Endodermal cell (in vitro differentiated cells): ENCODE measurements at regions not wholly inside any gene's neighbourhood (a gene's known extent, or its start where the extent isn't known, plus 50 kb on each side); places are given as distances from the start of the nearest gene placed in this dataset.

Experiments used
- DNase-seq: peaks from one replicate; pipeline ENCODE4 v3.0.0-alpha.2; 2017
- H3K27ac ChIP-seq: 2 replicates; pipeline ENCODE4 v1.5.1; 2013; ENCODE audit warnings: mild to moderate bottlenecking, low read depth, low read length, moderate library complexity
- H3K27me3 ChIP-seq: 2 replicates; pipeline ENCODE4 v1.6.1; 2013; ENCODE audit warnings: mild to moderate bottlenecking, low read length, moderate library complexity; ENCODE audit not compliant: insufficient read depth, control insufficient read depth, poor library complexity, severe bottlenecking
- H3K36me3 ChIP-seq: 2 replicates; pipeline ENCODE4 v1.7.0; 2013; ENCODE audit warnings: mild to moderate bottlenecking, low read length, moderate library complexity; ENCODE audit not compliant: control insufficient read depth, insufficient read depth
- H3K4me1 ChIP-seq: one replicate; pipeline ENCODE4 v1.7.0; 2013; ENCODE audit warnings: low read length; ENCODE audit not compliant: control insufficient read depth, insufficient read depth
- H3K4me3 ChIP-seq: 2 replicates; pipeline ENCODE4 v1.5.1; 2013; ENCODE audit warnings: mild to moderate bottlenecking, low read length, moderate library complexity
- H3K9ac ChIP-seq: 2 replicates; pipeline ENCODE4 v1.6.1; 2013; ENCODE audit warnings: mild to moderate bottlenecking, low read length, moderate library complexity; ENCODE audit not compliant: poor library complexity, severe bottlenecking; ENCODE audit errors: extremely low read depth
- H3K9me3 ChIP-seq: 2 replicates; pipeline ENCODE4 v1.6.1; 2013; ENCODE audit warnings: mild to moderate bottlenecking, low read length, moderate library complexity; ENCODE audit not compliant: control insufficient read depth
- H3K27ac Mint-ChIP-seq: 2 replicates; pipeline ENCODE4 v1.8.0; 2020; ENCODE audit warnings: mixed read lengths
- H3K27me3 Mint-ChIP-seq: 2 replicates; pipeline ENCODE4 v1.8.0; 2021; ENCODE audit warnings: mild to moderate bottlenecking, mixed read lengths; ENCODE audit not compliant: insufficient read depth
- H3K36me3 Mint-ChIP-seq: 2 replicates; pipeline ENCODE4 v1.8.0; 2020; ENCODE audit warnings: low read depth, mixed read lengths
- H3K4me1 Mint-ChIP-seq: 2 replicates; pipeline ENCODE4 v1.8.0; 2020; ENCODE audit warnings: mixed read lengths
- H3K4me3 Mint-ChIP-seq: 2 replicates; pipeline ENCODE4 v1.8.0; 2020; ENCODE audit warnings: mild to moderate bottlenecking, moderate library complexity, mixed read lengths
- H3K9me3 Mint-ChIP-seq: 2 replicates; pipeline ENCODE4 v1.8.0; 2020; ENCODE audit warnings: mild to moderate bottlenecking, mixed read lengths
- WGBS, 2 experiments: methylation state at CpG; one replicate each; pipeline versions ENCODE4 v1.1.5 to v1.1.7; 2013; ENCODE audit warnings: missing lambda C conversion rate in 2 of 2, mixed read lengths in 1 of 2; ENCODE audit not compliant: insufficient coverage in 1 of 2, insufficient read length in 1 of 2; 5-methylcytosine and 5-hydroxymethylcytosine counted together
- TF ChIP-seq, protein P1 (sequence below): fragments of 200-600 bp; sonication (generic); conservative IDR thresholded peaks from 2 replicates; pipeline ENCODE4 v1.5.0; 2021; ENCODE audit warnings: antibody characterized with exemption, mild to moderate bottlenecking

DNA sequence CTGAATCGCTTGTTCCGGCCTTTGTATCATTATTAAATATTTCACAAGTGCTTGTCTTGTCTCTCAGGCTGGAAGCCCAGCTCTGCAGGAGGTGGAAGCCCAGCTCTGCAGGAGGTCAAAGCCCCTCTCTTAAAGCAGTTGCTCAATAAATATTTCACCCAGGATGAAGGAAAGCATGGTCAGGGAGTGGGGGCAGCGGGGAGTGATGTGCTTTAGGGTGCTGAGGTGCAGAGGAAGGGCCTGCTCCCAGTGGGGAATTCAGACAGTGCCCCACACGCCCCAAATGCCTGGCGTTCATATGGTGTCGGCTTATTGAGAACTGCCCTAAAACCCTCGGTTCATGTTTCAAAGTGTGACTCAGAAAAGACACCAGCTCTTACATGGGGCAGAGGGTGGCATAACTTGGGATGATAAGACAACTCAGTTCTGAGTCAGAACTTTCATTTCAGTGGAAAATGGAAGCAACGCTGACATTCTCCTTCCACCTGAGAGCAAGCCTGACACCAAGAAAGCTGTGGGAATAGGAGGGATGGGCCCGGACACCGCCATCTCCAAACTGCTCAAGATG is 114.3 kb upstream of the DAP start:
- Histone ChIP-seq H3K9me3 (no peaks in the 10 kb centered on the region), H3K27ac (no peak overlapping the region), H3K27me3 (peaks cover 16% of the 10 kb centered on the region), H3K36me3 (no peaks in the 10 kb centered on the region), H3K4me3 (no peak overlapping the region), H3K9ac (no peak overlapping the region), H3K4me1 (no peaks in the 10 kb centered on the region)
- TF ChIP-seq, protein P1, sequence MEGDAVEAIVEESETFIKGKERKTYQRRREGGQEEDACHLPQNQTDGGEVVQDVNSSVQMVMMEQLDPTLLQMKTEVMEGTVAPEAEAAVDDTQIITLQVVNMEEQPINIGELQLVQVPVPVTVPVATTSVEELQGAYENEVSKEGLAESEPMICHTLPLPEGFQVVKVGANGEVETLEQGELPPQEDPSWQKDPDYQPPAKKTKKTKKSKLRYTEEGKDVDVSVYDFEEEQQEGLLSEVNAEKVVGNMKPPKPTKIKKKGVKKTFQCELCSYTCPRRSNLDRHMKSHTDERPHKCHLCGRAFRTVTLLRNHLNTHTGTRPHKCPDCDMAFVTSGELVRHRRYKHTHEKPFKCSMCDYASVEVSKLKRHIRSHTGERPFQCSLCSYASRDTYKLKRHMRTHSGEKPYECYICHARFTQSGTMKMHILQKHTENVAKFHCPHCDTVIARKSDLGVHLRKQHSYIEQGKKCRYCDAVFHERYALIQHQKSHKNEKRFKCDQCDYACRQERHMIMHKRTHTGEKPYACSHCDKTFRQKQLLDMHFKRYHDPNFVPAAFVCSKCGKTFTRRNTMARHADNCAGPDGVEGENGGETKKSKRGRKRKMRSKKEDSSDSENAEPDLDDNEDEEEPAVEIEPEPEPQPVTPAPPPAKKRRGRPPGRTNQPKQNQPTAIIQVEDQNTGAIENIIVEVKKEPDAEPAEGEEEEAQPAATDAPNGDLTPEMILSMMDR, result no peak
- WGBS, 2 experiments, result 94 to 95% methylated on average over 9 to 10 of the region's 10 CpGs
- Mint-ChIP-seq H3K36me3 (no peaks in the 10 kb centered on the region), H3K27me3 (peaks cover 1% of the 10 kb centered on the region), H3K27ac (no peak overlapping the region), H3K9me3 (no peaks in the 10 kb centered on the region), H3K4me1 (peaks cover 27% of the 10 kb centered on the region), H3K4me3 (no peak overlapping the region)
- DNase-seq, result no peak

DNA sequence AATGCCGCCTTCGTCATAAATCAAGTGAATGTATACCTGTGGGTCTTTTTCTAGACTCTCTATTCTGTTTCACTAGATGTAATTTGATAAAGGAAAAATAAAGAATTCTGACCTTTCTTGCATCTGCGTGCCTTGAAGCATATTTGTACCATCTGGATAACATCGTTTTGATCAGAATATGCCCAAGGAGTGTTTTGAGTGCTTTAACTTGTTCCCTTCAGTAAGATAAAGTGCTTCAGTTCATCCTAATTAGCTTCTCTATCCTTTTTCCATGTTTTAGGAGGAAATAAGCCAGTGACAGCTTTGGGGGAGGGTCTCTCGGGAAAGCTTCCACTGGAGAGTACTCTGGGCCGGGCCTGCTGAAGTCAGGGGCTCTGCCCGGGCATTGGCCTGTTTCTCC is 113.5 kb upstream of the DAP start:
- Histone ChIP-seq H3K4me1 (no peaks in the 10 kb centered on the region), H3K9me3 (no peaks in the 10 kb centered on the region), H3K27ac (no peak overlapping the region), H3K36me3 (no peaks in the 10 kb centered on the region), H3K9ac (no peak overlapping the region), H3K4me3 (no peak overlapping the region), H3K27me3 (peaks cover 16% of the 10 kb centered on the region)
- no peak for DNase-seq
- H3K27me3 Mint-ChIP-seq, result peaks cover 1% of the 10 kb centered on the region
- WGBS, 2 experiments, result 90% methylated on average over 2 to 7 of the region's 7 CpGs
- no peaks in the 10 kb centered on the region for H3K9me3 Mint-ChIP-seq
- H3K36me3 Mint-ChIP-seq, result no peaks in the 10 kb centered on the region
- H3K4me3 Mint-ChIP-seq, result no peak overlapping the region
- H3K4me1 Mint-ChIP-seq, result peaks cover 29% of the 10 kb centered on the region
- TF ChIP-seq, protein P1, result no peak
- H3K27ac Mint-ChIP-seq, result no peak overlapping the region

DNA sequence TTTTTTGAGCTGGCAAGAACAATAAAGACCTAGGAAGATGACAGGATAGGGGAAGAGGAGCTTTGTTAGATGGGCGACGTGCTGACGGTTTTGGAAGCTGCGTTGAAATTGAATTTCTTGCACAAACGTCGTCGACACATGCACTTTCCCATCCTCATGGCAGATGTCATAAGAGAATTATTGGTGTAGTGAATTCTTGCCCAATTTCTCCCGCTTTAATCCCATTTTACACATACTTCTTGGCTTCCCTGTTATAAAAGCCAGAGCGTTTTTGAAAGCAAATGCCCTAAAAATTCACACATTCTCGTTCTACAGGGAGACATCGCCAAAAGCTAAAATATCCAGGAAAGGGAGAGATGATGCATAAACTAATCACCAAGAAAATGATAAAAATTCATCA is 109.8 kb upstream of the DAP start:
- Histone ChIP-seq H3K27ac (no peak overlapping the region), H3K27me3 (peaks cover 50% of the 10 kb centered on the region), H3K9me3 (no peaks in the 10 kb centered on the region), H3K4me3 (no peak overlapping the region), H3K4me1 (peaks cover 6% of the 10 kb centered on the region), H3K9ac (no peak overlapping the region), H3K36me3 (no peaks in the 10 kb centered on the region)
- Mint-ChIP-seq H3K36me3 (no peaks in the 10 kb centered on the region), H3K27ac (no peak overlapping the region), H3K9me3 (no peaks in the 10 kb centered on the region), H3K27me3 (peaks cover 10% of the 10 kb centered on the region), H3K4me3 (no peak overlapping the region), H3K4me1 (peaks cover 31% of the 10 kb centered on the region)
- TF ChIP-seq, protein P1, result no peak
- no peak for DNase-seq
- WGBS, 2 experiments, result 94 to 97% methylated on average over 7 to 11 of the region's 11 CpGs
